ENCODE measurements at regions not wholly inside any gene's neighbourhood (a gene's known extent, or its start where the extent isn't known, plus 50 kb on each side); places are given as distances from the start of the nearest gene placed in this dataset.

DNA sequence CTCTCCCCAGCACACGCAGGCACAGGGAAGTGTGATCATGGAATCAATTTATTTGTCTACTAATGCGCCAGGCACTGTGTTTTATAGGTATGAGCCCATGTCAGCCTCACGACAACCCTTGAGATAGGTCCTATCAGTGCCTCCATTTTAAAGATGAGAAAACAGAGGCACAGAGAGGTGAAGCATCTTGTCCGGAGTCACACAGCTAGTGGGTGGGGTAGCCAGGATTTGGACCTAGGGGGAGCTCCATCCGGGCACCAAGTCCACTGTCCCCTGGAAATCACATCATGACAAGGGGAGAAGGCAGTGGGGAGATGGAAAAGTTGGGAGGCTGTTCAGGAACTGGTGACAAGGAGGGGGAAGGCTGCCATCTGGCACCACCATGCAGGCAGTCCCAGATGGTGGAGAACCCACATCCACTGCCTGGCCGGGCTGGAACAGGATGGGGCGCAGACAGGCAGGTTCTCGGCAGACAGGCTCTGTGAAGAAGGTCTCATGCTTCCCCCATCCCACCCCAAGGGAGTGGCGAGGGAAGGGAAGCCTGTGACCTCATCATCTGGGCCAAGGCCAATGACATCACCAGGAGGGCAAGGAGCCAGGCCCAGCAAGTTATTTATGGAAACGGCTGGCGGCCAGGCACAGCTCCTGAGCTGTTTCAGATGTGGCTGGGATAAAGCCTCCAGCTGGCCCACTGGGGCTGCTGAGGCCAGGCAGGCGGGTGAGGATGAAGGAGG lies 126.0 kb upstream of the SDK2 start:
- no peak for TF ChIP-seq POLR2A (IDR thresholded peaks at IDR 0.05)
- TF ChIP-seq, protein P1, sequence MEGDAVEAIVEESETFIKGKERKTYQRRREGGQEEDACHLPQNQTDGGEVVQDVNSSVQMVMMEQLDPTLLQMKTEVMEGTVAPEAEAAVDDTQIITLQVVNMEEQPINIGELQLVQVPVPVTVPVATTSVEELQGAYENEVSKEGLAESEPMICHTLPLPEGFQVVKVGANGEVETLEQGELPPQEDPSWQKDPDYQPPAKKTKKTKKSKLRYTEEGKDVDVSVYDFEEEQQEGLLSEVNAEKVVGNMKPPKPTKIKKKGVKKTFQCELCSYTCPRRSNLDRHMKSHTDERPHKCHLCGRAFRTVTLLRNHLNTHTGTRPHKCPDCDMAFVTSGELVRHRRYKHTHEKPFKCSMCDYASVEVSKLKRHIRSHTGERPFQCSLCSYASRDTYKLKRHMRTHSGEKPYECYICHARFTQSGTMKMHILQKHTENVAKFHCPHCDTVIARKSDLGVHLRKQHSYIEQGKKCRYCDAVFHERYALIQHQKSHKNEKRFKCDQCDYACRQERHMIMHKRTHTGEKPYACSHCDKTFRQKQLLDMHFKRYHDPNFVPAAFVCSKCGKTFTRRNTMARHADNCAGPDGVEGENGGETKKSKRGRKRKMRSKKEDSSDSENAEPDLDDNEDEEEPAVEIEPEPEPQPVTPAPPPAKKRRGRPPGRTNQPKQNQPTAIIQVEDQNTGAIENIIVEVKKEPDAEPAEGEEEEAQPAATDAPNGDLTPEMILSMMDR (IDR thresholded peaks at IDR 0.05) = no peak
- TF ChIP-seq POLR2AphosphoS5 (IDR thresholded peaks at IDR 0.05) = peak; percentile 82

All from prostate gland (tissue), 2 donors.